Stomach (tissue), 4 donors: ENCODE measurements at regions not wholly inside any gene's neighbourhood (a gene's known extent, or its start where the extent isn't known, plus 50 kb on each side); places are given as distances from the start of the nearest gene placed in this dataset.

Source experiments
- CTCF ChIP-seq, 7 experiments: fragments of 450-650 bp in 4 of 7; fragments of 200-600 bp in 3 of 7; sonication (generic) in 3 of 7; IDR thresholded peaks; one replicate each; pipeline ENCODE4 v1.5.1; 2016 to 2019; ENCODE audit warnings: antibody characterized with exemption in 7 of 7, control low read depth in 2 of 7, mild to moderate bottlenecking in 1 of 7
- EP300 ChIP-seq: sonication (generic); formaldehyde crosslinking; IDR thresholded peaks from one replicate; pipeline ENCODE4 v1.6.1; 2017; ENCODE audit warnings: antibody characterized with exemption
- POLR2A ChIP-seq, 4 donors: fragments of 450-650 bp; IDR thresholded peaks; one replicate each; pipeline ENCODE4 v1.6.1; 2016; ENCODE audit warnings: antibody characterized with exemption in 4 of 4, control low read depth in 2 of 4, mild to moderate bottlenecking in 1 of 4, moderate library complexity in 1 of 4

- TF ChIP-seq CTCF (IDR thresholded peaks at IDR 0.05) (no peak), POLR2A (IDR thresholded peaks at IDR 0.05) (no peak), EP300 (no peak)
These were observed 325.2 kb upstream of the RPS23 start for GRCh38 chr5:82603033-82603987.
